Neural cell (in vitro differentiated cells): ENCODE measurements at regions not wholly inside any gene's neighbourhood (a gene's known extent, or its start where the extent isn't known, plus 50 kb on each side); places are given as distances from the start of the nearest gene placed in this dataset.

Experiments
- H2AFZ ChIP-seq: fragments of 200-600, 300-800 bp; sonication (generic), shearing (Covaris generic); 2 replicates; pipeline ENCODE4 v1.6.0; 2014; ENCODE audit warnings: low read depth, mild to moderate bottlenecking, antibody characterized with exemption, low read length, moderate library complexity
- H3F3A ChIP-seq: fragments of 200-600 bp; shearing (Covaris generic); 2 replicates; pipeline ENCODE4 v1.6.1; 2016; ENCODE audit warnings: mild to moderate bottlenecking, moderate library complexity, mixed read lengths, antibody characterized with exemption, low read length; ENCODE audit not compliant: insufficient read depth, poor library complexity, severe bottlenecking
- H3K27ac ChIP-seq: fragments of 200-600, 300-800 bp; sonication (generic), shearing (Covaris generic); 2 replicates; pipeline ENCODE4 v1.5.1; 2014; ENCODE audit warnings: mild to moderate bottlenecking, low read length, moderate library complexity
- H3K27me3 ChIP-seq: fragments of 300-800, 200-600 bp; sonication (generic), shearing (Covaris generic); 2 replicates; pipeline ENCODE4 v1.6.0; 2014; ENCODE audit warnings: mild to moderate bottlenecking, low read depth, low read length, moderate library complexity; ENCODE audit not compliant: insufficient read depth
- H3K36me3 ChIP-seq: fragments of 300-800, 200-600 bp; sonication (generic), shearing (Covaris generic); 2 replicates; pipeline ENCODE4 v1.5.1; 2014; ENCODE audit warnings: mild to moderate bottlenecking, antibody characterized with exemption, low read length, moderate library complexity; ENCODE audit not compliant: insufficient read depth
- H3K4me2 ChIP-seq: fragments of 300-800, 200-600 bp; sonication (generic), shearing (Covaris generic); 2 replicates; pipeline ENCODE4 v1.6.0; 2014; ENCODE audit warnings: mild to moderate bottlenecking, low read length
- H3K4me3 ChIP-seq: fragments of 300-800, 200-600 bp; sonication (generic), shearing (Covaris generic); 2 replicates; pipeline ENCODE4 v1.5.1; 2014; ENCODE audit warnings: mild to moderate bottlenecking, low read length, moderate library complexity
- H3K79me2 ChIP-seq: fragments of 200-600 bp; shearing (Covaris generic); replicated peaks from 2 replicates; pipeline ENCODE4 v1.6.0; 2014; ENCODE audit warnings: mild to moderate bottlenecking, low read length, moderate library complexity; ENCODE audit not compliant: insufficient read depth
- H3K9ac ChIP-seq: fragments of 300-800, 200-600 bp; sonication (generic), shearing (Covaris generic); 2 replicates; pipeline ENCODE4 v1.6.1; 2016; ENCODE audit warnings: mild to moderate bottlenecking, low read length, mixed read lengths
- H3K9me2 ChIP-seq: fragments of 200-600 bp; shearing (Covaris generic); 2 replicates; pipeline ENCODE4 v1.6.1; 2016; ENCODE audit warnings: mild to moderate bottlenecking, low read length, mixed read lengths; ENCODE audit not compliant: insufficient read depth
- H3K9me3 ChIP-seq: fragments of 200-600, 300-800 bp; sonication (generic), shearing (Covaris generic); 2 replicates; pipeline ENCODE4 v1.6.1; 2016; ENCODE audit warnings: mild to moderate bottlenecking, mixed run types, low read length, moderate library complexity, mixed read lengths
- H4K20me1 ChIP-seq: fragments of 200-600 bp; shearing (Covaris generic); 2 replicates; pipeline ENCODE4 v1.6.1; 2016; ENCODE audit warnings: mild to moderate bottlenecking, mixed run types; ENCODE audit not compliant: insufficient read depth
- EP300 ChIP-seq: fragments of 450-650 bp; conservative IDR thresholded peaks from 2 replicates; pipeline ENCODE4 v1.6.1; 2014; ENCODE audit warnings: antibody characterized with exemption, mild to moderate bottlenecking, moderate library complexity; ENCODE audit not compliant: poor library complexity, severe bottlenecking
- EZH2 ChIP-seq: fragments of 200-600, 300-800 bp; shearing (Covaris generic), sonication (generic); IDR thresholded peaks from 2 replicates; pipeline ENCODE4 v1.6.1; 2014; ENCODE audit warnings: antibody characterized with exemption, low read length, borderline replicate concordance, mild to moderate bottlenecking; ENCODE audit not compliant: insufficient read depth, poor library complexity, severe bottlenecking
- MXI1 ChIP-seq: fragments of 450-650 bp; conservative IDR thresholded peaks from 2 replicates; pipeline ENCODE4 v1.6.1; 2014; ENCODE audit warnings: antibody characterized with exemption, mild to moderate bottlenecking; ENCODE audit not compliant: poor library complexity, severe bottlenecking
- POLR2AphosphoS5 ChIP-seq: IDR thresholded peaks from 2 replicates; pipeline ENCODE4 v1.6.1; 2012
- RAD21 ChIP-seq: fragments of 450-650 bp; conservative IDR thresholded peaks from 2 replicates; pipeline ENCODE4 v1.6.1; 2014; ENCODE audit warnings: antibody characterized with exemption, mild to moderate bottlenecking, moderate library complexity
- SMC3 ChIP-seq: fragments of 450-650 bp; conservative IDR thresholded peaks from 2 replicates; pipeline ENCODE4 v1.6.1; 2014; ENCODE audit warnings: antibody characterized with exemption, mild to moderate bottlenecking, moderate library complexity; ENCODE audit not compliant: poor library complexity
- TAF1 ChIP-seq: IDR thresholded peaks from 2 replicates; pipeline ENCODE4 v1.6.1; 2012; ENCODE audit warnings: low read depth
- TF ChIP-seq, protein P1 (sequence below): IDR thresholded peaks from 2 replicates; pipeline ENCODE4 v1.6.1; 2012; ENCODE audit warnings: borderline replicate concordance
- TF ChIP-seq, protein P2 (sequence below): fragments of 450-650 bp; IDR thresholded peaks from 2 replicates; pipeline ENCODE4 v1.5.1; 2014; ENCODE audit warnings: antibody characterized with exemption, mild to moderate bottlenecking, moderate library complexity; ENCODE audit not compliant: poor library complexity, severe bottlenecking

DNA sequence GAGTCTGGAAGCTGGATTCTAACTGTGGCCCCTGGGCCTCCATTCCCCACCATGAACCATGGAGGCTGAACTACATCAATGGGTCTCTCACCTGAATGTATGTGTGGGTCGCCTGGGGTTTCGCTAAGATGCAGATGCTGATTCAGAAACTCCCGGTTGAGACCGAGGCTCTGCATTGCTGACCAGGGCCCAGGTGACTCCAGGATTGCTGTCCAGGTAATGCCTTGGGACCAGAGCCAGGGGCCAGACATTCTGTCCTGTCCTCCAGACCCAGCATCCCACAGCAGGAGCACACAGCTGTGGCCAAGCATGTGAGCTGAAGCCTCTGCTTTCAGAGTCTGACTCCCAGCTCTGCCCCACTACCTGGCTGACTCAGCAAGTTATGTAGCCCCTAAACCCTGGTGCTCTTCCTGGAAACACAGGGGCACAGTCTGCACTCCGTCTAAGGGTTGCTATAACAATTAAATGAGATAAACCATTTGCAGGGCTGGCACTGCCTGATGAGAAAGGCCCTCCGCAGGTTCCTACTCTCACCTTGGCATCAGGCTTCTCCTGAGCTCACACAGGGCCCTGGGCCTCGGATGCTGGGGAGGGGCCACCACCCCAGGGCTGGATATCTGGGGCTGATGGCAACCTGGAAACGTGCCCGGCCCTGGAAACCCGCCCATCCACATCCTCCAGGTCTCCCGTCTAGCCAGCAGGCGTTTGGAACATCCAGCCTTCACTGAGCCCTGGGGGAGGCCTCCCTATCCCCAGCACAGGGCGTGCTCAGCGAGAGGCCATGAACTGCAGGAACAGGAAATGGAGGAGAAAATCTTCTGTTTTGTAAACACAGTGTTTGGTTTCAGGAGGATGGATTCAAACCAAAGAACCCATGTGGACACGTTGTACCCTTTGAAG is 175.7 kb downstream of the DLL1 start:
- H3K79me2 ChIP-seq: no peaks in the 10 kb centered on the region
- H3K9me3 ChIP-seq: no peaks in the 10 kb centered on the region
- no peaks in the 10 kb centered on the region for H3K27me3 ChIP-seq
- no peaks in the 10 kb centered on the region for H3K9me2 ChIP-seq
- TF ChIP-seq EZH2: no peak
- TF ChIP-seq TAF1: no peak
- TF ChIP-seq EP300: no peak
- no peak for TF ChIP-seq SMC3
- no peak overlapping the region for H3K27ac ChIP-seq
- no peak overlapping the region for H3K4me3 ChIP-seq
- no peaks in the 10 kb centered on the region for H3K36me3 ChIP-seq
- H3F3A ChIP-seq: no peaks in the 10 kb centered on the region
- no peak overlapping the region for H3K4me2 ChIP-seq
- H4K20me1 ChIP-seq: no peaks in the 10 kb centered on the region
- no peak overlapping the region for H3K9ac ChIP-seq
- H2AFZ ChIP-seq: no peak overlapping the region

DNA sequence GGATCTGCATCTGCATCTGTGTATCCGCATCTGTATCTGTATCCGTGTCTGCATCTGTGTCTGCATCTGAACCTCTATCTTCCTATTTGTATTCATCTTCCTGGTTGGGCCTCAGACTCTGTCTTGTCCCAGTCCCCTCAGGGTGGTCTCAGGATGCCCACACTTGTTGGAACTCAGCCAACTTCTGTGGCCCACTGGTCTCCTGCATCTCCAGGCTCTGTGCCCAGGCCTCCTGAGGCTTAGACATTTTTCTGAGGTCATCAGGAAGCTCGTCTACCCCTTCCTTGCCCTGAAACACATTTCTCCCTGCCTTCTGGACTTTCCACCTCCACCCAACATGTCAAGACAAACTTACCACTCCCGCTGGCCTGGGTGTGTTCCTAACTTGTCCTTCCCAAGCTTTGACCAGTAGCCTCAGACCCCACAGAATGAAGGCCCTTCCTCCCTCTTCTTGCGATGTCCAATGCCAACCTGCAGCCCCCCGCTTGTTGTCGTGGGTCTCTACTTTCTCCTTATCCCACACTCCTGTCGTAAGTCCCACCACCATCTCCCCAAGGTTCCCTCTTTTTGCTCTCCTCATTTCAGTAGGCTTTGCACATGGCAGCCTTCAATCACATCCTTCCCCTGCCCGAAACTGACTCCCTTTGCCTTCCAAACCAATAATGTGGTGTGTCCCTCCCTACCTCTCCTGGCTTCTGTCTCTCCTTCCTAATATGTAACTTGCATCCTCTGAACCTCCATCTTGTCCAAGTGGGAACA is 176.5 kb downstream of the DLL1 start:
- no peaks in the 10 kb centered on the region for H3F3A ChIP-seq
- no peaks in the 10 kb centered on the region for H3K79me2 ChIP-seq
- H3K27ac ChIP-seq: no peak overlapping the region
- H4K20me1 ChIP-seq: no peaks in the 10 kb centered on the region
- no peak overlapping the region for H2AFZ ChIP-seq
- no peaks in the 10 kb centered on the region for H3K9me3 ChIP-seq
- no peak overlapping the region for H3K4me3 ChIP-seq
- TF ChIP-seq, protein P1, sequence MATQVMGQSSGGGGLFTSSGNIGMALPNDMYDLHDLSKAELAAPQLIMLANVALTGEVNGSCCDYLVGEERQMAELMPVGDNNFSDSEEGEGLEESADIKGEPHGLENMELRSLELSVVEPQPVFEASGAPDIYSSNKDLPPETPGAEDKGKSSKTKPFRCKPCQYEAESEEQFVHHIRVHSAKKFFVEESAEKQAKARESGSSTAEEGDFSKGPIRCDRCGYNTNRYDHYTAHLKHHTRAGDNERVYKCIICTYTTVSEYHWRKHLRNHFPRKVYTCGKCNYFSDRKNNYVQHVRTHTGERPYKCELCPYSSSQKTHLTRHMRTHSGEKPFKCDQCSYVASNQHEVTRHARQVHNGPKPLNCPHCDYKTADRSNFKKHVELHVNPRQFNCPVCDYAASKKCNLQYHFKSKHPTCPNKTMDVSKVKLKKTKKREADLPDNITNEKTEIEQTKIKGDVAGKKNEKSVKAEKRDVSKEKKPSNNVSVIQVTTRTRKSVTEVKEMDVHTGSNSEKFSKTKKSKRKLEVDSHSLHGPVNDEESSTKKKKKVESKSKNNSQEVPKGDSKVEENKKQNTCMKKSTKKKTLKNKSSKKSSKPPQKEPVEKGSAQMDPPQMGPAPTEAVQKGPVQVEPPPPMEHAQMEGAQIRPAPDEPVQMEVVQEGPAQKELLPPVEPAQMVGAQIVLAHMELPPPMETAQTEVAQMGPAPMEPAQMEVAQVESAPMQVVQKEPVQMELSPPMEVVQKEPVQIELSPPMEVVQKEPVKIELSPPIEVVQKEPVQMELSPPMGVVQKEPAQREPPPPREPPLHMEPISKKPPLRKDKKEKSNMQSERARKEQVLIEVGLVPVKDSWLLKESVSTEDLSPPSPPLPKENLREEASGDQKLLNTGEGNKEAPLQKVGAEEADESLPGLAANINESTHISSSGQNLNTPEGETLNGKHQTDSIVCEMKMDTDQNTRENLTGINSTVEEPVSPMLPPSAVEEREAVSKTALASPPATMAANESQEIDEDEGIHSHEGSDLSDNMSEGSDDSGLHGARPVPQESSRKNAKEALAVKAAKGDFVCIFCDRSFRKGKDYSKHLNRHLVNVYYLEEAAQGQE: no peak
- TF ChIP-seq EP300 (no peak), MXI1 (no peak), RAD21 (no peak), SMC3 (no peak), POLR2AphosphoS5 (no peak), TAF1 (no peak), EZH2 (no peak)
- TF ChIP-seq, protein P2, sequence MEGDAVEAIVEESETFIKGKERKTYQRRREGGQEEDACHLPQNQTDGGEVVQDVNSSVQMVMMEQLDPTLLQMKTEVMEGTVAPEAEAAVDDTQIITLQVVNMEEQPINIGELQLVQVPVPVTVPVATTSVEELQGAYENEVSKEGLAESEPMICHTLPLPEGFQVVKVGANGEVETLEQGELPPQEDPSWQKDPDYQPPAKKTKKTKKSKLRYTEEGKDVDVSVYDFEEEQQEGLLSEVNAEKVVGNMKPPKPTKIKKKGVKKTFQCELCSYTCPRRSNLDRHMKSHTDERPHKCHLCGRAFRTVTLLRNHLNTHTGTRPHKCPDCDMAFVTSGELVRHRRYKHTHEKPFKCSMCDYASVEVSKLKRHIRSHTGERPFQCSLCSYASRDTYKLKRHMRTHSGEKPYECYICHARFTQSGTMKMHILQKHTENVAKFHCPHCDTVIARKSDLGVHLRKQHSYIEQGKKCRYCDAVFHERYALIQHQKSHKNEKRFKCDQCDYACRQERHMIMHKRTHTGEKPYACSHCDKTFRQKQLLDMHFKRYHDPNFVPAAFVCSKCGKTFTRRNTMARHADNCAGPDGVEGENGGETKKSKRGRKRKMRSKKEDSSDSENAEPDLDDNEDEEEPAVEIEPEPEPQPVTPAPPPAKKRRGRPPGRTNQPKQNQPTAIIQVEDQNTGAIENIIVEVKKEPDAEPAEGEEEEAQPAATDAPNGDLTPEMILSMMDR: no peak
- H3K4me2 ChIP-seq: no peak overlapping the region
- H3K9ac ChIP-seq: no peak overlapping the region
- no peaks in the 10 kb centered on the region for H3K27me3 ChIP-seq
- no peaks in the 10 kb centered on the region for H3K36me3 ChIP-seq
- H3K9me2 ChIP-seq: no peaks in the 10 kb centered on the region
